SW480 (cell line): ENCODE measurements at regions not wholly inside any gene's neighbourhood (a gene's known extent, or its start where the extent isn't known, plus 50 kb on each side); places are given as distances from the start of the nearest gene placed in this dataset.
A peak's percentile ranks its signal among the peaks of the same experiment; 100 is the strongest.

Source experiments
- DNase-seq: peaks from one replicate; pipeline ENCODE4 v3.0.0-alpha.2; 2016; ENCODE audit warnings: low spot score

- no peak for DNase-seq
Observed at GRCh38 chr20:19807946-19808330, 49.9 kb downstream of the RIN2 start.

GRCh38 chr20:19808498-19808897, 50.4 kb downstream of the RIN2 start:
- DNase-seq, result no peak

GRCh38 chr20:19809505-19809904, 51.4 kb downstream of the RIN2 start:
- DNase-seq, result no peak

GRCh38 chr20:19811231-19811630, 53.2 kb downstream of the RIN2 start:
- DNase-seq, result no peak

- no peak for DNase-seq
Observed at GRCh38 chr20:19812056-19812455, 54.0 kb downstream of the RIN2 start.

- no peak for DNase-seq
Observed at GRCh38 chr20:19812696-19813095, 54.6 kb downstream of the RIN2 start.

- DNase-seq, result no peak
Observed at GRCh38 chr20:19813846-19814640, 56.0 kb downstream of the RIN2 start.

- peak; percentile 90 for DNase-seq
Observed at GRCh38 chr20:19815553-19815991, 57.5 kb downstream of the RIN2 start.

- DNase-seq, result no peak
Observed at GRCh38 chr20:19816386-19816785, 58.3 kb downstream of the RIN2 start.

GRCh38 chr20:19817017-19817416, 59.0 kb downstream of the RIN2 start:
- no peak for DNase-seq

GRCh38 chr20:19819149-19819548, 61.1 kb downstream of the RIN2 start:
- peak; percentile 31 for DNase-seq

GRCh38 chr20:19820555-19821211, 62.6 kb downstream of the RIN2 start:
- DNase-seq, result no peak

GRCh38 chr20:19821606-19822005, 63.5 kb downstream of the RIN2 start:
- no peak for DNase-seq

- DNase-seq, result no peak
Observed at GRCh38 chr20:19823216-19823615, 65.2 kb downstream of the RIN2 start.

- DNase-seq, result no peak
Observed at GRCh38 chr20:19823971-19824370, 65.9 kb downstream of the RIN2 start.

- no peak for DNase-seq
Observed at GRCh38 chr20:19824861-19825260, 66.8 kb downstream of the RIN2 start.

GRCh38 chr20:19826179-19826914, 68.3 kb downstream of the RIN2 start:
- no peak for DNase-seq

GRCh38 chr20:19827818-19828217, 69.8 kb downstream of the RIN2 start:
- no peak for DNase-seq

GRCh38 chr20:19828232-19828631, 70.2 kb downstream of the RIN2 start:
- DNase-seq, result peak; percentile 89

GRCh38 chr20:19830211-19830785, 72.2 kb downstream of the RIN2 start:
- DNase-seq, result no peak

- DNase-seq, result no peak
Observed at GRCh38 chr20:19832875-19833274, 74.8 kb downstream of the RIN2 start.

GRCh38 chr20:19833395-19833794, 75.3 kb downstream of the RIN2 start:
- DNase-seq, result no peak

- no peak for DNase-seq
Observed at GRCh38 chr20:19834287-19834686, 76.2 kb downstream of the RIN2 start.
